ENCODE measurements at regions not wholly inside any gene's neighbourhood (a gene's known extent, or its start where the extent isn't known, plus 50 kb on each side); places are given as distances from the start of the nearest gene placed in this dataset.
A peak's percentile ranks its signal among the peaks of the same experiment; 100 is the strongest.

- DNase-seq (ENCODE audit: low read depth in 1 of 2, low spot score in 1 of 2): no peak
- in situ Hi-C loops (cut with HindIII; ENCODE audit: low pct_unique_long_range_greater_than_20kb, low sequenced_read_pairs): no loop called here
- no peak for TF ChIP-seq JUND (IDR thresholded peaks at IDR 0.05; ENCODE audit: low read depth)
Observed at GRCh38 chr6:139641376-139641775, 266.9 kb upstream of the CITED2 start.

DNA sequence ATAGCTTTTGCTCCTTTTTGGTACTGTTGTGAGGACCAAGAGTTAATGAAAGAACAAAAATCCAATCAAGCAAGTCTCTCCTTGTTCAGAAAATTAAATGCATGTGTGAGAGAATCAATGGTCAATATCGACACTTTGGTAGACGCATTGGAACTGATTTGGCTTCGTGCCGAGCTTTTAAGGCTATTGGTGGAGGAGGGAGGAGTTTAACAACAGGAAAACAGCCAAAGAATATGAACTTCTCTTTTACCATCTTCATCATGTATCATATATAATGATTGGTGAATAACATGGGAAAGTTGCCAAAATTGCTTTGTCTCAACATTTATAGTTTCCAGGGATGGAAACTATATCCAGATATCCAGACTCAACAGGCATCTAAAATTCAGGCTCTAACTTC is 266.5 kb upstream of the CITED2 start:
- no peak for TF ChIP-seq JUND (IDR thresholded peaks at IDR 0.05; ENCODE audit: low read depth)
- in situ Hi-C loops (cut with HindIII; ENCODE audit: low pct_unique_long_range_greater_than_20kb, low sequenced_read_pairs): no loop called here
- DNase-seq (ENCODE audit: low read depth in 1 of 2, low spot score in 1 of 2): no peak

GRCh38 chr6:139640448-139640847 is 266.0 kb upstream of the CITED2 start:
- no peak for DNase-seq (ENCODE audit: low read depth in 1 of 2, low spot score in 1 of 2)
- in situ Hi-C loops (cut with HindIII; ENCODE audit: low pct_unique_long_range_greater_than_20kb, low sequenced_read_pairs): no loop called here
- no peak for TF ChIP-seq JUND (IDR thresholded peaks at IDR 0.05; ENCODE audit: low read depth)

GRCh38 chr6:139639507-139639906 is 265.1 kb upstream of the CITED2 start:
- TF ChIP-seq JUND (IDR thresholded peaks at IDR 0.05; ENCODE audit: low read depth): no peak
- DNase-seq (ENCODE audit: low read depth in 1 of 2, low spot score in 1 of 2): no peak
- in situ Hi-C loops (cut with HindIII; ENCODE audit: low pct_unique_long_range_greater_than_20kb, low sequenced_read_pairs): no loop called here

- no peak for DNase-seq (ENCODE audit: low read depth in 1 of 2, low spot score in 1 of 2)
- in situ Hi-C loops (cut with HindIII; ENCODE audit: low pct_unique_long_range_greater_than_20kb, low sequenced_read_pairs): no loop called here
- no peak for TF ChIP-seq JUND (IDR thresholded peaks at IDR 0.05; ENCODE audit: low read depth)
Observed at GRCh38 chr6:139638179-139638941, 263.9 kb upstream of the CITED2 start.

GRCh38 chr6:139637766-139638165 is 263.3 kb upstream of the CITED2 start:
- TF ChIP-seq JUND (IDR thresholded peaks at IDR 0.05; ENCODE audit: low read depth): no peak
- DNase-seq (ENCODE audit: low read depth in 1 of 2, low spot score in 1 of 2): no peak
- in situ Hi-C loops (cut with HindIII; ENCODE audit: low pct_unique_long_range_greater_than_20kb, low sequenced_read_pairs): no loop called here

- no peak for DNase-seq (ENCODE audit: low read depth in 1 of 2, low spot score in 1 of 2)
- no peak for TF ChIP-seq JUND (IDR thresholded peaks at IDR 0.05; ENCODE audit: low read depth)
- in situ Hi-C loops (cut with HindIII; ENCODE audit: low pct_unique_long_range_greater_than_20kb, low sequenced_read_pairs): no loop called here
Observed at GRCh38 chr6:139636391-139636790, 261.9 kb upstream of the CITED2 start.

DNA sequence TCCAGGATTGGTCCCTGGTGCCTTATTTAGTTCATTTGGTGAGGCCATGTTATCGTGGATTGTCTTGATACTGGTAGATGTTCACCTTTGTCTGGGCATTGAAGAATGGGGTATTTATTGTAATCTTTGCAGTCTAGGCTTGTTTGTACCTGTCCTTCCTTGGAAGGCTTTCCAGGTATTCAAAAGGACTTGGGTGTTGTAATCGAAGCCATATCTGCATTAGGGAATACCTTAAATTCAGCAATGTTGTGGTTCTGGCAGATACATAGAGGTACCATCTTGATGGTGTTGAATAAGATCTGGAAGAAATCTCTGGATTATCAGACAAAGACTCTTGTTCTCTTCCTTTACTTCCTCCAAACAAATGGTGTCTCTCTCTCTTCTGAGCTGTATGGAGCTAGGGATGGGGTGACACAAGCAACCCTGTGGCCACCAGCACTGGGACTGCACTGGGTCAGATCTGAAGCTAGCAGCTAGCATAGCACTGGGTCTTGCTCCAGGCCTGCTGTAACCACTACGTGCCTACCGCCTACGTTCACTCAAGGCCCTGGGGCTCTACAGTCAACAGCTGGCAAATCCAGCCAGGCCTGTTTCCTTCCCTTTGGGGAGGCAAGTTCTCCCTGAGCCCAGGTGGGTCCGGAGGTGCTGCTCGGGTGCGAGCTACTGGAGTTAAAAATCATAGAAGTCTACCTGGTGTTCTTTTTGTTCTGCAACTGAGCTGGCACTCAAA is 261.1 kb upstream of the CITED2 start:
- in situ Hi-C loops (cut with HindIII; ENCODE audit: low pct_unique_long_range_greater_than_20kb, low sequenced_read_pairs): no loop called here
- peak in 1 of 2 experiments; percentile 53 for DNase-seq (ENCODE audit: low read depth in 1 of 2, low spot score in 1 of 2)
- no peak for TF ChIP-seq JUND (IDR thresholded peaks at IDR 0.05; ENCODE audit: low read depth)

DNA sequence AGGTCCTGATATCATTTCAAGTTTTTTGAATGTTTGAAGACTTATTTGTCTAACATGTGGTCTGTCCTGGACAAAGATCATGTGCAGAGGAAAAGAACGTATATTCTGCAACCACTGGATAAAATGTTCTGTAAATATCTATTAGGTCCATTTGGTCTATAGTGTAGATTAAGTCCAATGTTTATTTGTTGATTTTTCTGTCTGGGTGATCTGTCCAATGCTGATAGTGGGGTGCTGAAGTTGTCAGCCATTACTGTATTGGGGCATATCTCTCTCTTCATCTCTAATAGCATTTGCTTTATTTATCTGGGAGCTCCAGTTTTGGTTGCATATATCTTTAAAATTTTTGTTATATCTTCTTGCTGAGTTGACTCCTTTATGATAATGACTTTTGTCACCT is 258.4 kb upstream of the CITED2 start:
- in situ Hi-C loops (cut with HindIII; ENCODE audit: low pct_unique_long_range_greater_than_20kb, low sequenced_read_pairs): no loop called here
- TF ChIP-seq JUND (IDR thresholded peaks at IDR 0.05; ENCODE audit: low read depth): no peak
- no peak for DNase-seq (ENCODE audit: low read depth in 1 of 2, low spot score in 1 of 2)

GRCh38 chr6:139628270-139628669 is 253.8 kb upstream of the CITED2 start:
- DNase-seq (ENCODE audit: low read depth in 1 of 2, low spot score in 1 of 2): no peak
- no peak for TF ChIP-seq JUND (IDR thresholded peaks at IDR 0.05; ENCODE audit: low read depth)
- in situ Hi-C loops (cut with HindIII; ENCODE audit: low pct_unique_long_range_greater_than_20kb, low sequenced_read_pairs): no loop called here

- in situ Hi-C loops (cut with HindIII; ENCODE audit: low pct_unique_long_range_greater_than_20kb, low sequenced_read_pairs): no loop called here
- no peak for TF ChIP-seq JUND (IDR thresholded peaks at IDR 0.05; ENCODE audit: low read depth)
- no peak for DNase-seq (ENCODE audit: low read depth in 1 of 2, low spot score in 1 of 2)
Observed at GRCh38 chr6:139627091-139627490, 252.6 kb upstream of the CITED2 start.

GRCh38 chr6:139625998-139626975 is 251.8 kb upstream of the CITED2 start:
- no peak for TF ChIP-seq JUND (IDR thresholded peaks at IDR 0.05; ENCODE audit: low read depth)
- no peak for DNase-seq (ENCODE audit: low read depth in 1 of 2, low spot score in 1 of 2)
- in situ Hi-C loops (cut with HindIII; ENCODE audit: low pct_unique_long_range_greater_than_20kb, low sequenced_read_pairs): no loop called here

Measured in T47D (cell line).